Kidney tubule cell (primary cell): ENCODE measurements at regions not wholly inside any gene's neighbourhood (a gene's known extent, or its start where the extent isn't known, plus 50 kb on each side); places are given as distances from the start of the nearest gene placed in this dataset.

ENCODE experiments used
- DNase-seq: peaks from one replicate; pipeline ENCODE4 v3.0.0-alpha.2; 2018; ENCODE audit warnings: low spot score

- DNase-seq: no peak
Measured at GRCh38 chr18:2423761-2424160, 147.5 kb downstream of the METTL4 start.

- DNase-seq: no peak
Measured at GRCh38 chr18:2424420-2424819, 146.9 kb downstream of the METTL4 start.

- no peak for DNase-seq
Measured at GRCh38 chr18:2425426-2426317, 145.6 kb downstream of the METTL4 start.

GRCh38 chr18:2430191-2430590, 141.1 kb downstream of the METTL4 start:
- no peak for DNase-seq

GRCh38 chr18:2431806-2432205, 139.5 kb downstream of the METTL4 start:
- no peak for DNase-seq

- no peak for DNase-seq
Measured at GRCh38 chr18:2433366-2433765, 137.9 kb downstream of the METTL4 start.

GRCh38 chr18:2441544-2441943, 129.8 kb downstream of the METTL4 start:
- DNase-seq: peak; percentile 19

- DNase-seq: no peak
Measured at GRCh38 chr18:2442006-2442405, 129.3 kb downstream of the METTL4 start.

GRCh38 chr18:2442726-2443275, 128.5 kb downstream of the METTL4 start:
- peak; percentile 72 for DNase-seq

- no peak for DNase-seq
Measured at GRCh38 chr18:2444201-2444875, 127.0 kb downstream of the METTL4 start.

- no peak for DNase-seq
Measured at GRCh38 chr18:2448565-2449151, 122.6 kb downstream of the METTL4 start.

GRCh38 chr18:2451556-2451955, 119.7 kb downstream of the METTL4 start:
- DNase-seq: no peak

- peak; percentile 58 for DNase-seq
Measured at GRCh38 chr18:2459886-2460285, 111.4 kb downstream of the METTL4 start.

GRCh38 chr18:2466978-2467377, 104.3 kb downstream of the METTL4 start:
- DNase-seq: no peak

GRCh38 chr18:2468051-2468450, 103.3 kb downstream of the METTL4 start:
- DNase-seq: no peak

- DNase-seq: no peak
Measured at GRCh38 chr18:2471523-2471922, 99.8 kb downstream of the METTL4 start.

- no peak for DNase-seq
Measured at GRCh38 chr18:2478662-2479061, 92.6 kb downstream of the METTL4 start.

- DNase-seq: no peak
Measured at GRCh38 chr18:2480536-2480935, 90.8 kb downstream of the METTL4 start.

GRCh38 chr18:2482706-2483475, 88.4 kb downstream of the METTL4 start:
- no peak for DNase-seq

GRCh38 chr18:2485983-2486382, 85.3 kb downstream of the METTL4 start:
- no peak for DNase-seq

- DNase-seq: no peak
Measured at GRCh38 chr18:2486426-2486825, 84.9 kb downstream of the METTL4 start.
